Activated CD4-positive, alpha-beta T cell treated with anti-CD3 and anti-CD28 coated beads for 1 hour (primary cell): ENCODE measurements at regions not wholly inside any gene's neighbourhood (a gene's known extent, or its start where the extent isn't known, plus 50 kb on each side); places are given as distances from the start of the nearest gene placed in this dataset.

Source experiments
- DNase-seq: peaks from one replicate; pipeline ENCODE4 v3.0.0-alpha.2; 2020

DNA sequence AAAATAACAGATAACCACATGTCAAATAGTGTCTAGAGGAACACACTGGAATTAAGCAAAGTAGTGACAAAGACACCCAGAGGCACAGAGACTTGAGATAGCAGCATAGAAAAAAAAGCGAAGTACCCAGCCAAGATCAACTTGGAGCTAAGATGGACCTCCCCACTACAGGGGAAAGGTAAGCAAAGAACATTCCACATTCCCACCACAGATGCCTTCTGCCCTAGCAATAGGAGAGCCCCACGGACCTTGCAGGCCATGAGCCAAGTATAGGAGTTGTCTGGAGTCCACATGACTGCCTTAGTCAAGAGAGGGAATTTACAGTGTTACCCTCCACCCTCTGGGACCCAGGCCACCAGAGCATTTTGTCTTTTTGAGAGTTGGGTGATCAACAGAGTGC, 110.7 kb upstream of the SPRY2 start:
- no peak for DNase-seq

GRCh38 chr13:80450386-80450785, 109.5 kb upstream of the SPRY2 start:
- no peak for DNase-seq

GRCh38 chr13:80448725-80449124, 107.8 kb upstream of the SPRY2 start:
- no peak for DNase-seq

DNA sequence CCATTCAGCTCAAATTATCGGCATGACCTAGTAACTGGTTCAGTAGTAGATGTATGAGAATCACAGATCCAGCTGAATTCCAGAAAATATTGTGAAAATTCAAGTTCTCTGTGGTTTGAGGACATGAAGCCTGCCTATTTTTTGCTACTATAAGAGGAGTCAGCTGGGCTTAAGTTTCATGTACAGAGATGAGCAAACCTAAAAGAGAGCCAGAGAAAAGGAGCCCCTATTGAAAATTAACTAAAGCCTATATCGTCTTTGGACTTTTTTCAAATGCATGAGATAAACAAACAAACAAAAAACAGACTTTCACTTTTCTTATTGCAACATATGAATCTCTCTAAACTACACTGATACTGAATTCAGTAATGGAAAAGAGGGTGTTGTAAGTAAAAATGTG, 106.8 kb upstream of the SPRY2 start:
- DNase-seq: no peak

GRCh38 chr13:80444240-80445015, 103.5 kb upstream of the SPRY2 start:
- DNase-seq: no peak

DNA sequence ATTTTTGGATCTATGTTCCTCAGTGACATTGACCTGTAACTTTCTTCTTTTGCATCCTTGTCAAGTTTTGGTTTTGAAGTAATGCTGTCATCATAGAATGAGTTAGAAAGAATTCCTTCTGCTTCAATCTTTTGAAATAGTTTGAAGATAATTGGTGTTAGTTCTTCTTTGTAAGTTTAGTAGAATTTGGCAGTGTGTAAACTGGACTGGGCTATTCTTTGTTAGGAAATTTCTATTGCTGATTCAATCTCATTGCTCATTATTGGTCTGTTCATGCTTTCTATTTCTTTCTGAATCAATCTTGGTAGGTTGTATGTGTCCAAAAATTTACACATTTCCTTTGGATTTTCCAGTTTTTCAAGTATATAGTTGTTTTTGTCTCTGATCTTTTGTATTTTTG, 101.7 kb upstream of the SPRY2 start:
- DNase-seq: no peak

DNA sequence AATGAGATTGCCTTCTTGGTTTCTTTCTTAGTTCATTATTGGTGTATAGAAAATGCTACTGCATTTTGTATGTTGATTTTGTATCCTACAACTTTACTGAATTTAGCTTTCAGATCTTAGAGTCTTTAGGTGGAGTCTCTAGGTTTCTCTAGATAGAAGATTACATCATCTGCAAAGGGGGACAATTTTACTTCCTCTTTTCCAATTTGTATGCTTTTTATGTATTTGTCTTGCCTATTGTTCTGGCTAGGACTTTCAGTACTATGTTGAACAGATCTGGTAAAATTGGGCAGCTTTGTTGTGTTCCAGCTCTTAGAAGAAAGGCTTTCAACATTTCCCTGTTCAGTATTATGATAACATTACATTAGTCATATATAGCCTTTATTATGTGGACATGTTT, 101.0 kb upstream of the SPRY2 start:
- no peak for DNase-seq

- no peak for DNase-seq
These were observed 97.6 kb upstream of the SPRY2 start for GRCh38 chr13:80438521-80438920.

- no peak for DNase-seq
These were observed 96.3 kb upstream of the SPRY2 start for GRCh38 chr13:80437231-80437630.

DNA sequence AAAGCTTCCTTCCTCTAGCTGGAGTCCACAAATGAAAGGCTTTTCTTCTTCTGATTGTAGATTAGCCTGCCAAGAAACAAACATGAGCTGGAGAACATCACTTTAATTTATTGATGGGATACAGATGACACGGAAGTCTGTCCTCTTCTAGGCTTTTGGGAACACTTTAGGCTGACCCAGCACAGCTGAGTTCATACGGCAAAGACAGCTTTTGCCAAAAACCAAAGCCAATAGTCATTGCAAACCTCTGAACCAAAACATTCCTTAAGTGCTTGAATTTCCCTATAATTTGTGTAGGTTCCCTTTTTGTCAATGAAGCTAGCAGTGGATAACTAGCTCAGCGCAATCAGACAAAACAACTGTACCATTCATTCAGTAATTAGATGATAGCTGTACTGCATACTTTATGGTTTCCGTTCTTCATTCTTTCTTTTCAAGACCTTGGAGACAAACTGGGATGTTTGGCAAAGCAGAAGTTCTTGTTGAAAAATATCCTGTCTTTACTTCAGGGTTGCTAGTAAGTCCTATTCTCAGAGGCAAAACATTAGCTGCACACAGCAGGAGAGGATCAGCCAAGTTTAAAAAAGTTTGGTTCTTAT, 95.7 kb upstream of the SPRY2 start:
- DNase-seq: no peak

- no peak for DNase-seq
These were observed 89.6 kb upstream of the SPRY2 start for GRCh38 chr13:80430561-80430960.

- DNase-seq: no peak
These were observed 87.6 kb upstream of the SPRY2 start for GRCh38 chr13:80428349-80429096.

- no peak for DNase-seq
These were observed 78.5 kb upstream of the SPRY2 start for GRCh38 chr13:80419416-80419815.

GRCh38 chr13:80413611-80414010, 72.7 kb upstream of the SPRY2 start:
- no peak for DNase-seq

DNA sequence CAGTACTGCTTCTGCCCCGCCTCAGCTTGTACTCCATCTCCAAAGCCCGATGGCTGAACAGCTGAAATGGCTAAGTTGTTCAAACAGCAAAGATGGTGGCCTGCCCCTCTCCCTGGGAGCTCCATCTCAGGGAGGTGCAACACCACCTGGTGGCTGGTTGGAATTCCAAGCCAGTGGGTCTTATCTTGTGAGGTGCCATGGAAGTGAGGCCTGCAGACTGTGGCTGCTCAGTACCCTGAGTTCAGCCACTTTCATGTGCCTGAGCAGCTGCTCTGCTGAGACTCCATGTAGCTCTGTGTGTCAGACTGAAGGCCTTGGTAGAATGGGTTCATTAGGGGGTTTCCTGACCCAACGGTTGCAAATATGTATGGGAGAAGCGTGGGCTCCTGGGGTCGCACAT, 67.3 kb upstream of the SPRY2 start:
- DNase-seq: no peak

DNA sequence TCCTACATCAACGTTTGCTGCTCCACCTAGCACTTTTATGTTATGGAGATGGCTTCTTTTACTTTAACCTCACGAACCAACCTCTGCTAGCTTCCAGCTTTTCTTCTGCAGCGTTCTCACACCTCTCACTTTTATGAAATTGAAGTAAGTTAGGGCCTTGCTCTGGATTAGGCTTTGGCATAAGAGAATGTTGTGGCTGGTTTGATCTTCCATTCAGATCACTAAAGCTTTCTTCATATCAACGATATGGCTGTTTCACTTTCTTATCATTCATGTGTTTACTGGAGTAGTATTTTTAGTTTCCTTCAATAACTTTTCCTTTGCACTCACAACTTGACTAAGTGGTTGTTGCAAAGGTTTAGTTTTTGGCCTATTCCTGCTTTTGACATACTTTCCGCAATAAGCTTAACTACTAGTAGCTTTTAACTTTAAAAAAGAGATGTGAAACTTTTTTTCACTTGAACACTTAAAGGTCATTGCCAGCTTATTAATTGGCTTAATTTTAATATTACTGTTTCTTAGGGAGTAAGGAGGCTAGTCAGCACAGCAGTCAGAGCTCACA, 60.0 kb upstream of the SPRY2 start:
- DNase-seq: no peak

DNA sequence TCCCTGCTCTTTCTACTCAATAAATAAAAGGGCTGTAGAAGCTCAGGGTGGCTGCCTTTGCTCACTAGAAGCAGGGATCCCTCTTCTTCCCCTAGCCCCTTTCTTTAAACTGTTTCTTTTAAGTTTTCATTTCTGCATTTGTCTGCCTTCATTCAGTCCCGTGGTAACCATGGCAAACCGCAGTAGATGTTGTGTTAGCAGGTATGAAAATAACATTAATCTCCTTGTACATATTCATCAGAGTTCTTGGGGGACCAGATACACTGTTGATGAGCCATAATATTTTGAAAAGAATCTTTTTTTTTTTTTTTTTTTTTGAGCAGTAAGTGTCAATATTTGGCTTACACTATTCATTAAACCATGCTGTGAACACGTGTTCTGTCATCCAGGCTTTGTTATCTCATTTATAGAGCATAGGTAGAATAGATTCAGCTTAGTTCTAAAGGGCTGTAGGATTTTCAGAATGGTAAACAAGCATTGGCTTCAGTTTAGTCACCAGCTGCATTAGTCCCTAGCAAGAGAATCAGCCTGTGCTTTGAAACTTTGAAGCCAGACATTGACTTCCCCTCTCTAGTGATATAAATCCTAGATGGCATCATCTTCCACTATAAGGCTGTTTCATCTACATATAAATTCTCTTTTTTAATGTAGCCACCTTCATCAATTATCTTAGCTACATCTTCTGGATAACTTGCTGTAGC, 59.4 kb upstream of the SPRY2 start:
- no peak for DNase-seq

GRCh38 chr13:80399340-80400163, 58.6 kb upstream of the SPRY2 start:
- no peak for DNase-seq
